SK-N-SH (cell line): ENCODE measurements at regions not wholly inside any gene's neighbourhood (a gene's known extent, or its start where the extent isn't known, plus 50 kb on each side); places are given as distances from the start of the nearest gene placed in this dataset.

ENCODE experiments used
- CTCF ChIA-PET: fragments of 300-600, 350-600 bp; formaldehyde crosslinking; extraction: SDS; loops from one replicate; lab custom pipeline; 2021; lab: Yijun Ruan, JAX
- POLR2A ChIA-PET: fragments of 350-600 bp; sonication (Branson Sonifier 250); formaldehyde crosslinking; extraction: SDS; loops from one replicate; lab custom pipeline; 2020; ENCODE audit warnings: antibody characterized with exemption, inconsistent platforms; lab: Yijun Ruan, JAX
- DNase-seq: peaks from one replicate; pipeline ENCODE4 v3.0.0; 2012
- H2AFZ ChIP-seq: fragments of 200-600 bp; sonication (generic); 2 replicates; pipeline ENCODE4 v1.8.1; 2016; ENCODE audit warnings: antibody characterized with exemption, mild to moderate bottlenecking, low read depth
- H3F3A ChIP-seq: fragments of 200-600 bp; sonication (generic); replicated peaks from 2 replicates; pipeline ENCODE3; 2016; ENCODE audit warnings: antibody characterized with exemption, mild to moderate bottlenecking; ENCODE audit not compliant: insufficient read depth
- H3K27ac ChIP-seq, 2 experiments: fragments of 200-500 bp in 1 of 2; fragments of 200-600 bp in 1 of 2; sonication (Bioruptor generic) in 1 of 2; sonication (generic), shearing (Covaris generic) in 1 of 2; 2 replicates each; pipeline versions ENCODE4 v1.5.1 to v1.6.1; 2014 to 2016; ENCODE audit warnings: low read depth in 2 of 2, inconsistent platforms in 1 of 2, low read length in 1 of 2, mild to moderate bottlenecking in 1 of 2, mixed read lengths in 1 of 2
- H3K27me3 ChIP-seq: fragments of 200-600 bp; sonication (generic), shearing (Covaris generic); 2 replicates; pipeline ENCODE4 v1.6.1; 2016; ENCODE audit warnings: mixed run types; ENCODE audit not compliant: insufficient read depth
- H3K36me3 ChIP-seq, 2 experiments: fragments of 200-500 bp in 1 of 2; fragments of 200-600 bp in 1 of 2; sonication (Bioruptor generic) in 1 of 2; sonication (generic) in 1 of 2; replicated peaks in 1 of 2; 2 replicates each; pipeline versions ENCODE3 to v1.5.1; 2014 to 2016; ENCODE audit warnings: low read length in 1 of 2, mild to moderate bottlenecking in 1 of 2; ENCODE audit not compliant: insufficient read depth in 2 of 2, control insufficient read depth in 1 of 2
- H3K4me1 ChIP-seq, 2 experiments: fragments of 200-500 bp in 1 of 2; fragments of 200-600 bp in 1 of 2; sonication (Bioruptor generic) in 1 of 2; sonication (generic), shearing (Covaris generic) in 1 of 2; 2 replicates each; pipeline versions ENCODE4 v1.5.1 to v1.6.1; 2014 to 2016; ENCODE audit warnings: low read depth in 1 of 2, low read length in 1 of 2, mixed run types in 1 of 2; ENCODE audit not compliant: insufficient read depth in 2 of 2, control insufficient read depth in 1 of 2
- H3K4me2 ChIP-seq: fragments of 200-600 bp; sonication (generic), shearing (Covaris generic); 2 replicates; pipeline ENCODE4 v1.6.1; 2017; ENCODE audit warnings: mixed run types
- H3K4me3 ChIP-seq, 2 experiments: fragments of 200-500 bp in 1 of 2; fragments of 200-600 bp in 1 of 2; sonication (Bioruptor generic) in 1 of 2; sonication (generic), shearing (Covaris generic) in 1 of 2; 2 replicates each; pipeline versions ENCODE4 v1.5.1 to v1.8.1; 2014 to 2016; ENCODE audit warnings: low read depth in 2 of 2, inconsistent platforms in 1 of 2, low read length in 1 of 2, mild to moderate bottlenecking in 1 of 2, mixed read lengths in 1 of 2, moderate library complexity in 1 of 2
- H3K79me2 ChIP-seq: fragments of 200-600 bp; sonication (generic); 2 replicates; pipeline ENCODE4 v1.8.1; 2017; ENCODE audit warnings: mild to moderate bottlenecking; ENCODE audit not compliant: insufficient read depth
- H3K9ac ChIP-seq: fragments of 200-600 bp; sonication (generic); 2 replicates; pipeline ENCODE4 v1.6.1; 2017; ENCODE audit warnings: mixed run types
- H3K9me2 ChIP-seq: fragments of 200-600 bp; sonication (generic); 2 replicates; pipeline ENCODE4 v1.6.1; 2017; ENCODE audit warnings: mixed run types
- H3K9me3 ChIP-seq: fragments of 200-600 bp; sonication (generic); 2 replicates; pipeline ENCODE4 v1.6.1; 2017; ENCODE audit warnings: mixed run types, mild to moderate bottlenecking, moderate library complexity
- H4K20me1 ChIP-seq: fragments of 200-600 bp; sonication (generic); 2 replicates; pipeline ENCODE4 v1.6.1; 2017; ENCODE audit warnings: mild to moderate bottlenecking, mixed run types; ENCODE audit not compliant: insufficient read depth
- CHD2 ChIP-seq: fragments of 150-350 bp; IDR thresholded peaks from 2 replicates; pipeline ENCODE4 v1.6.1; 2018; ENCODE audit warnings: low read length; ENCODE audit not compliant: partially characterized antibody
- ELF1 ChIP-seq: IDR thresholded peaks from 2 replicates; pipeline ENCODE4 v1.4.0; 2012
- EZH2phosphoT487 ChIP-seq: fragments of 200-600 bp; sonication (generic); IDR thresholded peaks from 2 replicates; pipeline ENCODE4 v1.6.1; 2017; ENCODE audit warnings: low read depth, mixed run types, mild to moderate bottlenecking, antibody characterized with exemption, moderate library complexity, borderline replicate concordance
- GABPA ChIP-seq: IDR thresholded peaks from 2 replicates; pipeline ENCODE4 v1.4.0; 2012; ENCODE audit warnings: low read depth, mild to moderate bottlenecking
- IRF3 ChIP-seq: fragments of 150-350 bp; IDR thresholded peaks from 2 replicates; pipeline ENCODE4 v1.6.1; 2016; ENCODE audit warnings: mild to moderate bottlenecking, low read depth, low read length
- JUND ChIP-seq: IDR thresholded peaks from 2 replicates; pipeline ENCODE4 v1.4.0; 2012
- MAX ChIP-seq: IDR thresholded peaks from 2 replicates; pipeline ENCODE4 v1.4.0; 2012; ENCODE audit warnings: low read depth
- MXI1 ChIP-seq: IDR thresholded peaks from 2 replicates; pipeline ENCODE4 v1.6.1; 2012; ENCODE audit warnings: mild to moderate bottlenecking, low read depth, low read length, improper control_type of control experiment
- NRF1 ChIP-seq: IDR thresholded peaks from 2 replicates; pipeline ENCODE4 v1.6.1; 2012; ENCODE audit warnings: low read depth, mild to moderate bottlenecking, low read length
- POLR2AphosphoS5 ChIP-seq: IDR thresholded peaks from 2 replicates; pipeline ENCODE4 v1.6.1; 2012; ENCODE audit warnings: low read depth, low read length
- RAD21 ChIP-seq: IDR thresholded peaks from 2 replicates; pipeline ENCODE4 v1.6.1; 2012; ENCODE audit warnings: mild to moderate bottlenecking, low read length
- RCOR1 ChIP-seq: fragments of 150-350 bp; IDR thresholded peaks from 2 replicates; pipeline ENCODE4 v1.6.1; 2017; ENCODE audit warnings: antibody characterized with exemption, low read length
- RXRA ChIP-seq: IDR thresholded peaks from 2 replicates; pipeline ENCODE4 v1.4.0; 2012; ENCODE audit warnings: low read depth, mild to moderate bottlenecking, borderline replicate concordance
- SIN3A ChIP-seq: IDR thresholded peaks from 2 replicates; pipeline ENCODE4 v1.6.1; 2012; ENCODE audit warnings: low read depth, mild to moderate bottlenecking, low read length, moderate library complexity, borderline replicate concordance
- TCF12 ChIP-seq: IDR thresholded peaks from 2 replicates; pipeline ENCODE4 v1.4.0; 2012
- YY1 ChIP-seq: IDR thresholded peaks from 2 replicates; pipeline ENCODE4 v1.4.0; 2012; ENCODE audit warnings: low read depth, mild to moderate bottlenecking
- WGBS: methylation state at CpG from one replicate; pipeline ENCODE4 v1.1.6; 2017; ENCODE audit warnings: low lambda C conversion rate; 5-methylcytosine and 5-hydroxymethylcytosine counted together
- TF ChIP-seq, protein P1 (sequence below): IDR thresholded peaks from 2 replicates; pipeline ENCODE4 v1.4.0; 2012; ENCODE audit warnings: low read depth, borderline replicate concordance
- TF ChIP-seq, protein P2 (sequence below): IDR thresholded peaks from 2 replicates; pipeline ENCODE4; 2012
- TF ChIP-seq, protein P3 (sequence below): fragments of 200-600 bp; sonication (generic); IDR thresholded peaks from 2 replicates; pipeline ENCODE4 v1.6.1; 2017; ENCODE audit warnings: antibody characterized with exemption, mild to moderate bottlenecking, moderate library complexity

DNA sequence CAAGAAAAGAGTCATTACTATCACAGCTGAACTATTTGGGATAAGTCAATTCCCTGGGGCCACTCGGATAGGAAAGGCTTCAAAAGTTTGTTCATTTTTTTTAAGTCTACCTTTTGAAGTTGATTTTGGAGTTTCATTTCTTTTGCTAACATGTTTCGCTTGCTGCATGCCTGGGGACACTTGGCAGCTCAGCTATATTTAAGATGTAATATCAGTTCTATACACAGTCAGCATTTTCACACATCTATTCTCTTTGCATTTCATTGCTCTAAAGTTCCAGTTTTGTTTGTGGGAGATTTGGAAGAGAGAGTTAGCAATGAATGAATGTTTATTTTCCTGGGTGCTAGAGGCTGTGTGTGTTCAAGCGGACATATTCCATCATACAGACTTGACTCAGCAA, 445.2 kb upstream of the GRAMD2B start:
- H3K9ac ChIP-seq: no peak overlapping the region
- no peak overlapping the region for H3K27ac ChIP-seq
- 70% methylated on average over 3 of the region's 3 CpGs for WGBS
- no peak for DNase-seq
- H3K4me1 ChIP-seq: peaks cover 0 to 6% of the 10 kb centered on the region in 2 experiments; a peak in 2 of 4 replicates
- H3K79me2 ChIP-seq: no peaks in the 10 kb centered on the region
- H2AFZ ChIP-seq: no peak overlapping the region
- H4K20me1 ChIP-seq: no peaks in the 10 kb centered on the region
- TF ChIP-seq IRF3: no peak
- TF ChIP-seq JUND: no peak
- no peak for TF ChIP-seq SIN3A
- TF ChIP-seq GABPA: no peak
- TF ChIP-seq RXRA: no peak
- no peak for TF ChIP-seq YY1
- TF ChIP-seq RAD21: no peak
- no peak for TF ChIP-seq MAX
- no peak for TF ChIP-seq CHD2
- TF ChIP-seq TCF12: no peak
- TF ChIP-seq POLR2AphosphoS5: no peak
- no peak for TF ChIP-seq MXI1
- TF ChIP-seq NRF1: no peak
- TF ChIP-seq, protein P1, sequence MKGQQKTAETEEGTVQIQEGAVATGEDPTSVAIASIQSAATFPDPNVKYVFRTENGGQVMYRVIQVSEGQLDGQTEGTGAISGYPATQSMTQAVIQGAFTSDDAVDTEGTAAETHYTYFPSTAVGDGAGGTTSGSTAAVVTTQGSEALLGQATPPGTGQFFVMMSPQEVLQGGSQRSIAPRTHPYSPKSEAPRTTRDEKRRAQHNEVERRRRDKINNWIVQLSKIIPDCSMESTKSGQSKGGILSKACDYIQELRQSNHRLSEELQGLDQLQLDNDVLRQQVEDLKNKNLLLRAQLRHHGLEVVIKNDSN: no peak
- TF ChIP-seq EZH2phosphoT487: no peak
- TF ChIP-seq ELF1: no peak
- no peak overlapping the region for H3K4me3 ChIP-seq
- H3K36me3 ChIP-seq: no peaks in the 10 kb centered on the region
- POLR2A ChIA-PET: no interaction called here
- CTCF ChIA-PET: no interaction called here
- H3K9me2 ChIP-seq: no peaks in the 10 kb centered on the region
- no peaks in the 10 kb centered on the region for H3F3A ChIP-seq
- H3K27me3 ChIP-seq: no peaks in the 10 kb centered on the region
- H3K9me3 ChIP-seq: no peaks in the 10 kb centered on the region
- no peak overlapping the region for H3K4me2 ChIP-seq

- no peaks in the 10 kb centered on the region for H3K79me2 ChIP-seq
- no peaks in the 10 kb centered on the region for H3K27me3 ChIP-seq
- ChIA-PET POLR2A (no interaction called here), CTCF (no interaction called here)
- H3K36me3 ChIP-seq: no peaks in the 10 kb centered on the region
- H4K20me1 ChIP-seq: no peaks in the 10 kb centered on the region
- 64% methylated on average over 4 of the region's 4 CpGs for WGBS
- H3K9me2 ChIP-seq: no peaks in the 10 kb centered on the region
- no peak overlapping the region for H3K4me3 ChIP-seq
- H3K4me2 ChIP-seq: no peak overlapping the region
- H3K9ac ChIP-seq: no peak overlapping the region
- H3K4me1 ChIP-seq: peaks cover 0 to 6% of the 10 kb centered on the region in 2 experiments; a peak in 2 of 4 replicates
- TF ChIP-seq NRF1 (no peak), RCOR1 (no peak), IRF3 (no peak), GABPA (no peak)
- TF ChIP-seq, protein P2, sequence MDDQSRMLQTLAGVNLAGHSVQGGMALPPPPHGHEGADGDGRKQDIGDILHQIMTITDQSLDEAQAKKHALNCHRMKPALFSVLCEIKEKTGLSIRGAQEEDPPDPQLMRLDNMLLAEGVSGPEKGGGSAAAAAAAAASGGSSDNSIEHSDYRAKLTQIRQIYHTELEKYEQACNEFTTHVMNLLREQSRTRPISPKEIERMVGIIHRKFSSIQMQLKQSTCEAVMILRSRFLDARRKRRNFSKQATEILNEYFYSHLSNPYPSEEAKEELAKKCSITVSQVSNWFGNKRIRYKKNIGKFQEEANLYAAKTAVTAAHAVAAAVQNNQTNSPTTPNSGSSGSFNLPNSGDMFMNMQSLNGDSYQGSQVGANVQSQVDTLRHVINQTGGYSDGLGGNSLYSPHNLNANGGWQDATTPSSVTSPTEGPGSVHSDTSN: no peak
- TF ChIP-seq, protein P3, sequence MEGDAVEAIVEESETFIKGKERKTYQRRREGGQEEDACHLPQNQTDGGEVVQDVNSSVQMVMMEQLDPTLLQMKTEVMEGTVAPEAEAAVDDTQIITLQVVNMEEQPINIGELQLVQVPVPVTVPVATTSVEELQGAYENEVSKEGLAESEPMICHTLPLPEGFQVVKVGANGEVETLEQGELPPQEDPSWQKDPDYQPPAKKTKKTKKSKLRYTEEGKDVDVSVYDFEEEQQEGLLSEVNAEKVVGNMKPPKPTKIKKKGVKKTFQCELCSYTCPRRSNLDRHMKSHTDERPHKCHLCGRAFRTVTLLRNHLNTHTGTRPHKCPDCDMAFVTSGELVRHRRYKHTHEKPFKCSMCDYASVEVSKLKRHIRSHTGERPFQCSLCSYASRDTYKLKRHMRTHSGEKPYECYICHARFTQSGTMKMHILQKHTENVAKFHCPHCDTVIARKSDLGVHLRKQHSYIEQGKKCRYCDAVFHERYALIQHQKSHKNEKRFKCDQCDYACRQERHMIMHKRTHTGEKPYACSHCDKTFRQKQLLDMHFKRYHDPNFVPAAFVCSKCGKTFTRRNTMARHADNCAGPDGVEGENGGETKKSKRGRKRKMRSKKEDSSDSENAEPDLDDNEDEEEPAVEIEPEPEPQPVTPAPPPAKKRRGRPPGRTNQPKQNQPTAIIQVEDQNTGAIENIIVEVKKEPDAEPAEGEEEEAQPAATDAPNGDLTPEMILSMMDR: no peak
- TF ChIP-seq, all 33 proteins: peak for 0
- H3F3A ChIP-seq: no peaks in the 10 kb centered on the region
- DNase-seq: no peak
- H3K27ac ChIP-seq: no peak overlapping the region
- no peaks in the 10 kb centered on the region for H3K9me3 ChIP-seq
- H2AFZ ChIP-seq: no peak overlapping the region
These were observed 443.6 kb upstream of the GRAMD2B start for GRCh38 chr5:125979636-125980035.
